ENCODE measurements at regions not wholly inside any gene's neighbourhood (a gene's known extent, or its start where the extent isn't known, plus 50 kb on each side); places are given as distances from the start of the nearest gene placed in this dataset.
"Not testable (repeated sequence)": the region's sequence is repeated elsewhere in the genome, so short reads cannot be mapped to it uniquely, and the experiment has no call there.

- TF ChIP-seq EZH2 (IDR thresholded peaks at IDR 0.05; ENCODE audit: insufficient read depth, low read length); CTCF (IDR thresholded peaks at IDR 0.05; ENCODE audit: insufficient read depth, low read depth, low read length): not testable (repeated sequence)
Observed at GRCh38 chr5:103966295-103966694, 403.7 kb upstream of the NUDT12 start.

All from astrocyte (in vitro differentiated cells and primary cell).